SU-DHL-6 (cell line): ENCODE measurements at regions not wholly inside any gene's neighbourhood (a gene's known extent, or its start where the extent isn't known, plus 50 kb on each side); places are given as distances from the start of the nearest gene placed in this dataset.

Experiments
- CTCF ChIP-seq: fragments of 200-600 bp; sonication (generic); IDR thresholded peaks from one replicate; pipeline ENCODE4 v1.5.1; 2017; ENCODE audit warnings: antibody characterized with exemption, mild to moderate bottlenecking, low read length, moderate library complexity; ENCODE audit not compliant: insufficient read depth, poor library complexity, severe bottlenecking
- EZH2phosphoT487 ChIP-seq: fragments of 200-600 bp; sonication (generic), shearing (Covaris generic); conservative IDR thresholded peaks from 2 replicates; pipeline ENCODE4 v1.6.1; 2018; ENCODE audit warnings: mild to moderate bottlenecking, antibody characterized with exemption, low read length, moderate library complexity, mixed read lengths

DNA sequence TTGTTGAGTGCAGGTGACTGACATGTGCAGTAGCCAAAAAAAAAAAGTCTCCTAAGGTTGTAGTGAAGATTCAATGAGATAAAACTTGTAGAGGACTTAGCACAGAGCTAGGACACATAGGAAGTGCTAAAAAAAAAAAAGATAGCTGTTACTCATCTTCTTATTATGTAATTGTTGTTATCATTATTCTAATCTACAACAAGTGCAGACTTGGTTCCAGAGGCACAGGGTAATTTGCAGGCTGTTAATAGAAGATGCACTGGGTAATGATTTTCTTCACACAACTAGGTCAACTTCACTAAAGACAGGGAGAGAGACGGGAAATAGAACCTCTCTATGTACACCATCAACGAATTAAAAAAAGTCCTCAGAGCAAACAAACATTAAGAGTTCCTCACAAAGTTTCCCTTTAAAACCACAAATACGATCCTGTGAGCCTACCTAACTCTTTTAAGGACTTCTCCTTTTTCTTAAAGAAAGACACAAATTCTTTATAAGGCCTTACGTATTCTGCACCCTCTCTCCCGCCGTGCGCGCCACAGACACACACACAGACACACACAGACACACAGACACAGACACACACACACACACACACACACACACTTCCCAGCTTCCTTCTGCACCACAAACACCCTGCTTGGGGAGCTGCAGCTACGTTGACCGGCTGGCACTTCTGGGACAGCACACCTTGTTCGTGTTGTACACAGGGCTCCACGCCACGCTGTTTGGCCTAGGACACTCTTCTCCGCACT lies 49.8 kb upstream of the GADD45A start:
- TF ChIP-seq EZH2phosphoT487 (no peak), CTCF (no peak)
